Endothelial cell of umbilical vein (primary cell): ENCODE measurements at regions not wholly inside any gene's neighbourhood (a gene's known extent, or its start where the extent isn't known, plus 50 kb on each side); places are given as distances from the start of the nearest gene placed in this dataset.

ENCODE experiments used
- EZH2 ChIP-seq: IDR thresholded peaks from 2 replicates; pipeline ENCODE4 v1.6.1; 2012; ENCODE audit warnings: borderline replicate concordance, low read depth, mild to moderate bottlenecking, moderate library complexity, low read length, inconsistent platforms; ENCODE audit not compliant: severe bottlenecking
- MAX ChIP-seq: IDR thresholded peaks from 2 replicates; pipeline ENCODE4 v1.6.1; 2011; ENCODE audit not compliant: insufficient read depth, insufficient read length
- POLR2A ChIP-seq: IDR thresholded peaks from 2 replicates; pipeline ENCODE4 v1.6.1; 2012; ENCODE audit warnings: low read depth, mild to moderate bottlenecking, control low read depth, low read length
- POLR2AphosphoS5 ChIP-seq: IDR thresholded peaks from 2 replicates; pipeline ENCODE4 v1.6.1; 2012; ENCODE audit warnings: low read depth, mild to moderate bottlenecking, control low read depth, low read length, moderate library complexity; ENCODE audit not compliant: insufficient read depth
- TF ChIP-seq, protein P1 (sequence below), 2 donors: IDR thresholded peaks; 1 replicate in 1 of 2; 2 replicates in 1 of 2; pipeline ENCODE4 v1.5.1; 2011; ENCODE audit warnings: low read length in 2 of 2, mild to moderate bottlenecking in 2 of 2, moderate library complexity in 2 of 2, control low read depth in 1 of 2, inconsistent platforms in 1 of 2, low read depth in 1 of 2; ENCODE audit not compliant: insufficient read depth in 1 of 2; ENCODE audit errors: extremely low read depth in 1 of 2

GRCh38 chr3:150105886-150106612 is 135.4 kb upstream of the PFN2 start:
- TF ChIP-seq, protein P1, sequence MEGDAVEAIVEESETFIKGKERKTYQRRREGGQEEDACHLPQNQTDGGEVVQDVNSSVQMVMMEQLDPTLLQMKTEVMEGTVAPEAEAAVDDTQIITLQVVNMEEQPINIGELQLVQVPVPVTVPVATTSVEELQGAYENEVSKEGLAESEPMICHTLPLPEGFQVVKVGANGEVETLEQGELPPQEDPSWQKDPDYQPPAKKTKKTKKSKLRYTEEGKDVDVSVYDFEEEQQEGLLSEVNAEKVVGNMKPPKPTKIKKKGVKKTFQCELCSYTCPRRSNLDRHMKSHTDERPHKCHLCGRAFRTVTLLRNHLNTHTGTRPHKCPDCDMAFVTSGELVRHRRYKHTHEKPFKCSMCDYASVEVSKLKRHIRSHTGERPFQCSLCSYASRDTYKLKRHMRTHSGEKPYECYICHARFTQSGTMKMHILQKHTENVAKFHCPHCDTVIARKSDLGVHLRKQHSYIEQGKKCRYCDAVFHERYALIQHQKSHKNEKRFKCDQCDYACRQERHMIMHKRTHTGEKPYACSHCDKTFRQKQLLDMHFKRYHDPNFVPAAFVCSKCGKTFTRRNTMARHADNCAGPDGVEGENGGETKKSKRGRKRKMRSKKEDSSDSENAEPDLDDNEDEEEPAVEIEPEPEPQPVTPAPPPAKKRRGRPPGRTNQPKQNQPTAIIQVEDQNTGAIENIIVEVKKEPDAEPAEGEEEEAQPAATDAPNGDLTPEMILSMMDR (IDR thresholded peaks at IDR 0.05; ENCODE audit: extremely low read depth in 1 of 2, insufficient read depth in 1 of 2, low read depth in 1 of 2, low read length in 2 of 2) = no peak
- TF ChIP-seq POLR2A = no peak
- no peak for TF ChIP-seq MAX
- no peak for TF ChIP-seq POLR2AphosphoS5
- TF ChIP-seq EZH2 = no peak
